GM18502 (cell line): ENCODE measurements at regions not wholly inside any gene's neighbourhood (a gene's known extent, or its start where the extent isn't known, plus 50 kb on each side); places are given as distances from the start of the nearest gene placed in this dataset.

Experiments
- ATAC-seq: cut with Tn5 transposase; IDR thresholded peaks from one replicate; pipeline ENCODE4 v1.9.1; 2021; ENCODE audit warnings: mild to moderate bottlenecking; ENCODE audit not compliant: unreplicated experiment, poor library complexity

DNA sequence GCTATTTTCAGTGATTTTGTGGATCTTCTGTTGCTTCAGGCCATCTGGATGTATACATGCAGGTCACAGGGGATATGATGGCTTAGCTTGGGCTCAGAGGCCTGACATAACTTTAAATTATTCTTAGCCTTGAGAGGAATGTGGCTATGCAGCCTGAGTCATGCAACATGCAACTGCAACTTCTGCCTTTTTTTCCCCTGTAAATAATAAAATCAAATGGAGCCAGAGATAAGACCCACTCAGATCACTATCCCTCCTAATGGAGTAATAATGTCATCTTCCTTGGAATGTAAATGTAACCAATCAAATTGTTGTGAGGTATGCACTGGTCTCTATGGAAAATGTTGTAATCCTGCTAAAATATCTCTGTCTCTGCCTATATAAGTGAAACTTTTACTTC, 54.9 kb downstream of the MAGEB17 start:
- ATAC-seq = no peak

DNA sequence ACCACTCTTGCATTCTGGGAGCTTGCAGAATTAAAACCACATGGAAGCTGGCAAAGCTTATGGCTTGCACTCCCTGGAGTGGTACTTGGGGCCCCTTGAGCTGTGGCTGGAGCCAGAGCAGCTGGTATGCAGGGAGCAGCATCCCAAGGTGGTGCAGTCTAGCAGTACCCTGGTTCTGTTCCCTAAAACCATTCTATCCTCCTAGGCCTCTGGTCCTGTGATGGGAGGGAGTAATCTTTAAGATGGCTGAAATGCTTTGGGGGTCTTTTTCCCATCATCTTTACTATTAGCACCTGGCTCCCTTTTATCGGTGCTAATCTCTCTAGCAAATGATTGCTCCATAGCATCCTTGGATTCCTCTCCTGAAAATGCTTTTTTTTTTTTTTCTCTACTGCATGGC, 56.1 kb downstream of the MAGEB17 start:
- ATAC-seq = no peak

DNA sequence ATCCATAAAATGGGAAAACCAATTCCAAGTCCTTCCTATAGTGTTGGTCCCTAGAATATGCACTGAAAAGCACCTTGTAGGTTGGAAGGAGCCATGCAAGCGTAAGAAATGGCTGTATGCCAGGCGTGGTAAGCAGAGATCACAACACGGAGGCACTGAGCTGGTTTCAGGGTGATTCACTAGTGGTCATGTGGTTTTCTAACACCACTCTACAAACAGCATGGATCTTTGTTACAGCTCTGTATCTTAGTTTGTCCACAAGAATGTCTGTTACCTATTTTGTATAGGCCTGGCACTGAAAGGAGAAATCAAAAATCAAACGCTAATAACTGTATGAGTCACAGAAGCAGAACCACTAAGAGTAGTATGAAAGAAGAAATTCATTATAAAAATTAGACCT, 71.9 kb downstream of the MAGEB17 start:
- ATAC-seq = peak; percentile 76

DNA sequence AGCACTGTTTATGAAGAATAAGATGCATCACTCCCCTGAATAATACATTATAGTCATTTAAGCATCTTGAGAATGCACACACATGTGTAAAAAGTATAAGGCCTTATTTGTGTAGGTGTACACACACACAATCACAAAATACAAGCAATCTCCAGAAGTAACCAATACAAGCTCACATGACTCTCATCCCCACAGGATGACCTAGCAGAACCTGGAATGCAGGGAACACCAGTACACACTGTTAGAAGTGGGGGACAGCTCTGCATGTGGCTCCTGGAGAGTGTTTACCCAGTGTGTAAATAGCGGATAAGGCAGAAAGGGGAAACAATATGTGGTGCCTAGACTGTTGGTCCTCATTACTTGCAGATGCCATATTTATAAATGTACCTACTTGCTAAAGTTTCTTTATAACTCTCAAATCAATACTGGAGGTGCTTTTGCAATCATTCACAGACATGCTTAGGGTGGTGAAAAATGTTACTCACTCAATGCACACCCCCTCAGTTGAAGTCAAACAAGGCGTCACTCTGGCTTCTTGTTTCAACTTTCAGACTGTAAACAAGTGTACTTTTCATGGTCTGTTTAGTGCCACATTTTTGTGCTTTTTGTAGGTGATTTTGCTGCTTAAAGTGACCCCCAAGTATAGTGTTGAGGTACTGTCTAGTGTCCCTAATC, 73.1 kb downstream of the MAGEB17 start:
- ATAC-seq = no peak

DNA sequence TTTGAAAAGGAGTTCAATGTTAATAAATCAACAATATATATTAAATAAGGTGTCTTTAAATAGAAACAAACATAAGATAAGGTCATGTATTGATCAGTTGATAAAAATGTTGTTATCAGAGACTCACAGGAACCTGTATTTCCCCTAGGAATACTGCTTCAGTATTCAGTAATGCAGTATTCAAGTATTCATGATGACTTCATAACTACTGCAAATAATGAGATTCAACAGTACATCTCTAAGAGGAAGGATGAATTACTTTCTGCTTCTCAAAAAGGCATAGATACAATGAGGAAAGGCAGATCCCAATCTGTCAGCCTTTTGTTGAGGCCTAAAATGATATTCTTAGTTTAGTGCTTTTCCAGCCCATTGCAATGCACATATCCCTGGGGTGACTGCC, 73.7 kb downstream of the MAGEB17 start:
- ATAC-seq = no peak

DNA sequence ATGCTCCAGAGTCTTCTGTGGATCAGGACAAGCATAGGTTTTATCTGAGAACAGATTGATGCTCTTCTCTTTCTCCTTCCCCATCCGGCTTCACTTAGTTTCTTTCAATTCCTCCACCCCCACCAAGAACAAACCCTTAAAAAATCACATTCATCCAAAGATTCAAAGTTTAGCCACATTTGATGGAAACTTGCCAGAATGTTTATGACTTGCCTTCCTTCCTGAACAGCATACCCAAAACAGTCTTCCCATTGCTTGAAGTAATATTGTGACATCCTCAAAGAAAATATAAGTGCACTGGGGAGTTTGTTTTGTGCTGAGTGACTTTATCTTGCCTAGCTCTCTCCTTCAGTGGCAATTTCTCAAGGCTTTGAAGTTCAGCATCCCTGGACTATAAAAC, 83.0 kb downstream of the MAGEB17 start:
- no peak for ATAC-seq

DNA sequence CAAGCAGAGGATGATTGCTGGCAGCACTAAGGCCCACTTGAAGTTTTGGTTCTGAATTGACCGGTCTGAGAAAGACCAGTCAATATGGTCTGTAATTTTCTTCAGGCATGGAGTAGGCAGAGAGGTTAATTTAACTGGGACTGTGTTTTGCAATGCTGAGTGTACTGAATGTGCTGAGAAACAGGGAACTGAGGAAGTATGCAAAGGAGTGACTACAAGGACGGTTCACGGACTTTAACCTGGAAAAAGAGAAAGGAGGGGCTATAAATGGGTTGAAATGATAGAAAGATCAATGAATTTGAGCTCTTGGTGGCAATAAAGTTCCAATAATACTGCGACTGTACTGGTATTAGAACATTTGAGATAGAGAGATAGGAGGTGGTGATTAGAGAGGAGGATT, 84.5 kb downstream of the MAGEB17 start:
- no peak for ATAC-seq

DNA sequence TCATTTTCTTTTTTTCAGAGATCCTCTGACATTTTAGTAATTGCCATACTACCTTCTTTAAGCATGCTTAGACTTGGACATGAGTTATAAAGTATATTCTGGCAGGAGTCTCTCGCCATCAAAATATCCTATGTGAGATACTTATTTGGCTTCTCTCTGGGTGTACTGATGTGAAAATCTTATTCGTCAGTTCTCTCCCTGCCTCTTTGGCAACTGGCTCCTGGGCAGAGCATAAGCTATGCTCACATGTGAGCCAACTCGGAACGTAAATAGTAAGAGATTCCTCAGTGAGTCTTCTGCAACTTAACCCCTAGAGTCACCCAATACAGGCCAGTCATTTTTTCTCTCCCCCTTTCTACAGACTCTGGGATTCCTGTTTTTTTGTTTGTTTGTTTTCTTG, 91.6 kb downstream of the MAGEB17 start:
- no peak for ATAC-seq

DNA sequence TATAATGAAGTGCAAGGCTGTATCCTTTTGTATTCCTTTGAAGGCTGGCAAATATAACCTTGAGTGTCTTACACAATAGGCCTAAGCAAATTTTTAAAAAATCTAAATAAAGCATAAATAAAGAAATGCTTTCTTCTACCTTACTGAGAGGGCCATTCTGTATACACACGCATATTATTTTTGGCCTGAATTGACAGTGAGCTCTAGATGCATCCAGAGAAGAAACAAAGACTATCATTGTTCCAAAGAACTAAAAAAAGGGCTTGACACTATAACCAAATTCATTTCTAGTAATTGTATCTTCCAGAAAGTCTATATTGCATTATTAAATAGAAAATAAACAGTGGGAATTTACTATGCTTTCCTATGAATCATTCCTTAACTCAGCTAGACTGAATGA, 100.2 kb downstream of the MAGEB17 start:
- ATAC-seq = no peak

DNA sequence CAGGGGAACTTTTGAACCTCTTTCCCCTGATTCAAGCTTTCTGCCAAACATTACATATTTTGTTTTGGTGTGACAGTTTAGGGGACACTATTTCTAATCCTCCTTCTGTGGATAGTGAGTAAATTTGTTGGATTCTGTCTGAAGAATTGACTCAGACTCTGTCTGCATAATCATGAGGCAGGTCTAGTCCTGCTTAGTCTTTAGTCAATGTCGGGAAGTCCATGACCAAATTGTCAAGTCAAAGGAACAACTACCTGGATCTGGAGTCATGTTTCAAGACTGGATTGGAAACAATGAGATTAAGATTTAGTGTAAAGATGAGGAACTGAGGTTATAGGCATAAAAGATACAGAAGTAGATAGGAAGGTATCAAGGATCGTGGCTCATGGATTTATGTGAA, 100.9 kb downstream of the MAGEB17 start:
- ATAC-seq = no peak

DNA sequence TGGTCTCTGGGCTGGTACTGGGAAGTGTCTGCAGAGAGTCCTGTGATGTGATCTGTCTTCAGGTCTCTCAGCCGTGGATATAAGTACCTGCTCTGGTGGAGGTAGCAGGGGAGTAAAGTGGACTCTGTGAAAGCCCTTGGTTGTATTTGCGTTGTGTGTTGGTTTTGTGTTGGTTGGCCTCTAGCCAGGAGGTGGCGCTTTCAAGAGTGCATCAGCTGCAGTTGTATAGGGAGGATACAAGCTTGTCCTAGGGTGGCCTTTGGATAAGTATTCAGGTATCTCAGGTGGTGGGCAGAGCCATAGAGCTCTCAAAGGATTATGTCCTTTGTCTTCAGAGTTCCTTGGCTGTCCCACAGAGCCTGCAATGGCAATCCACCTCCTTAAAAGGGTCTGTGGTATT, 111.6 kb downstream of the MAGEB17 start:
- ATAC-seq = no peak

DNA sequence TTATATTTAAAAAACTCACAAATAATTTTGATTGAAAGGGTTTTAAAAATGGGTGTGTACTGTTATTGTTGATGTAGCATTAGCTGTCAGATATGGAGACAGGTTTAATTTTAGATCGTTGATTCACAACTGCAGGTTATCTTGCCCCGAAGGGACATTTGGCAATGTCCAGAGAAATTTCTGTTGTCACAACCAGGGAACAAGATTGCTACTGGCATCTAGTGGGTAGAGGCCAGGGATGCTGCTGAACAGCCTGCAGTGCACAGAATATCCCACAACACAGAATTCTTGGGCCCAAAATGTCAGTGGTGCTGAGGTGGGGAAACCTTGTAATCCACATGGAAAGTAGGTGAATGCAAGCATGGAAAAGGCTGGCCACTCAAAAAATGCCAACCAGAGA, 114.9 kb downstream of the MAGEB17 start:
- ATAC-seq = no peak

DNA sequence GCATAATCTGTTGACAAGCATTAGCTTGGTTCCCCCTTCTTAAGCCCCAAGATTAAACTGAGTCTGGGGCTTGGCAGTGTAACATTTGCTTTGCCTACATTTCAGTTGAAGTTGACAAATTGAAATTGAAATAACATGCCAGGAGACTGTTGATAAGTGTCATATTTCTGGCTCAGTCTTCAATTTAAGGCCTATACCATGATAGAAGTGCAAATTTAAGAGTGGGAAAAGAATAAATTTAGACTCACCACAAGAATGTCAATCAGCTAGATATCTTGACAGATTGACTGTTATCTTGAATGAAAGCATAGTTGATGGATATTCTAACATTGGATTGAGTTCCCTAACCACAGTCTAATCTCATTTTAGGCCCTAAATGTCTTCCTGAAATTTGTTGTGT, 117.6 kb downstream of the MAGEB17 start:
- no peak for ATAC-seq

DNA sequence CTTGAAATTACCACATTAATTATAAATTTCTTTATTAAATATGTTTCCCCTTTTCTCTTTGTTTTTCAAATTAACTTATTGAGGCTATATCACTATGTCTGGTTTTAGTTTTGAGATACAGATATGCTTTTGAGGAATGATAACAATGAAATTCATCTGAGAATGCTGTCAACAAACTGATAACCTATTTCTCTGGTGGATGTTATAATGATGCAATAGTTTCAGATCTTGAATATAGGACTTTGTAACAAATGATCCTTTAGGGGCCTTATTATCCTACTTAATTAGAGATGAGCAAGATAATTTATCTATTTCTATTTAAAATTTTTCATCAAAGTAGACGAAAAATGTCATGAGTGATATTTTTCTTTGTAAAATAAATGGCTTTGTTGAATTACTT, 123.7 kb downstream of the MAGEB17 start:
- ATAC-seq = no peak

DNA sequence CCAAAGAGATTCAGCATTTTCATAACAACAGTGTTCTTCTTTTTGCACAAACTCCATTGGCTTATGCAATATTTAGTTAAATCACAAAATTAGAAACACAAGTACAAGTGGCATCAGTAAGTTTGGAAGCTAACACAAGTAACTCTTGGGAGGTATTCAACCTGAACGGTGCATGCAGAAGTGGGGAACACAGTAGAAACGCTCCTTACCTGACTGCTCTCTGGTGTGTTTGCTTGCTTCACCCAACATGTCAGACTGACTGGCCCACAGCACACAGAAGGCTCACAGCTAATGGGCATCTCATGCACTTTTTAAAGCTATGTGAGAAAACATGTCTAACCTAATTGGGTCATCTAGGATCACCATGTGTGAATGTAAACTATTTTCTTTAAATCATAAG, 133.6 kb downstream of the MAGEB17 start:
- ATAC-seq = no peak

DNA sequence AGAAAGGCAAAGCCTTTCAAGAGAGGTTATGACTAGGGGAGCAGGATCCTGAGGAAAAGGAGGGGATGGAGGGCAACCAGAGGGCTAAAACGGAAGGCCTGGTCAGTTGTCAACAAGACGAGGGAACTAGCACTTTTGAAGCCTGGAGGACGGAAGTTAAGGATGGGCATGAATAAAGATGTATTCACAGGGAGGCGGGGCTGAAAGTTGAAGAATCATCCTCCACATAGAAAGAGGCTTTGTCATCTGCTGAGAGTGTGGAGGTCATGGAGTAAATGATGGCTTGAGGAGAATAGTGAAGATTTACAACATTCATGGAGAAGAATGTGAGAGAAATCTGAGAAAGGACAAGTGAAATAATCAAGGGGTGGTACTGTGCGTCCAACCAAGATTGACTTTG, 137.5 kb downstream of the MAGEB17 start:
- ATAC-seq = no peak

DNA sequence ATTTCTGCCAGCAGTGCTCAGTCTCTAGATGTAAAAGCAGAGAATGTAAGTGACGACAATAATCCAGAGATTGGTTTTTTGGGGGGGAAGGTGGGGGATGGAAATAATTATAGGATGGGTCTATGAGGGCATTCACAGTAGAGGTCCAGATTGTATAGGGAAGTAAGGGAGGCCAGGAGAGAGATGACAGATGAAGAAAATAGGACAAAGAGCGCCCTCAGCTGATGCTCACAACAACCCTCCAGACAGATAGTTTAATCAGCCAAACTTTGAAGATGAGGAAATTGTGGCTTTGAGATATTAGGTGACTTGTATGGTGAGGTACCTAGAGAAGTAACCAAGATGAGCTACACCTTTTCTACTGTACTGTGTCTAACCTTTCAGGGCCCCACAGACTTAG, 137.9 kb downstream of the MAGEB17 start:
- no peak for ATAC-seq

DNA sequence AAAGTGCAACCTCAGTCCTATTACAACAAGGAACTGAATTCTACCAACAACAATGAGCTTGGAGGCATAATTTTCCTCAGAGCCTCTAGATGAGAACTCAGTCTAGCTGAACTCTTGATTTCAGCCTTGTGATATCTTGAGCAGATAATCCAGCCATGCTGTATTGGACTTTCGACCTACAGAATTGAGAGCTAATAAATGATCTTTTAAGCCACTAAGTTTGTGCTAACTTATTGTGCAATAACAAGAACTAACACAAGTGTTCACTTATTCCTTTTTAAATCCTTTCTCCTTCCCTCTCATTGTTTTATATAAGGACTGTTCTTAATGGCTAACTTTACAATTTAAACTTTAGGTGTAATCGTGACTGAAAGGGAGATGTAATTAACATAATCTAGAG, 140.7 kb downstream of the MAGEB17 start:
- no peak for ATAC-seq

DNA sequence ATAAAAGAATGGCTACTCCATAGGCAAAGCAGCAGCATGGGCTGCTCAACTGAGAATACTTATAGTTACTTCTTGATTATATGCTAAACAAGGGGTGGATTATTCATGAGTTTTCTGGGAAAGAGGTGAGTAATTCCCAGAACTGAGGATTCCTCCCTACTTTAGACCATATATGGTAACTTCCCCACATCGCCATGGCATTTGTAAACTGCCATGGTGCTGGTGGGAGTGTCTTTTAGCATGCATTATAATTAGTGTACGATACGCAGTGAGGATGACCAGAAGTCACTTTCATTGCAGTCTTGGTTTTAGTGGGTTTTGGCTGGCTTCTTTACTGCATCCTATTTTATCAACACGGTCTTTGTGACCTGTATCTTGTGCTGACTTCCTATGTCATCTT, 141.5 kb downstream of the MAGEB17 start:
- ATAC-seq = no peak

DNA sequence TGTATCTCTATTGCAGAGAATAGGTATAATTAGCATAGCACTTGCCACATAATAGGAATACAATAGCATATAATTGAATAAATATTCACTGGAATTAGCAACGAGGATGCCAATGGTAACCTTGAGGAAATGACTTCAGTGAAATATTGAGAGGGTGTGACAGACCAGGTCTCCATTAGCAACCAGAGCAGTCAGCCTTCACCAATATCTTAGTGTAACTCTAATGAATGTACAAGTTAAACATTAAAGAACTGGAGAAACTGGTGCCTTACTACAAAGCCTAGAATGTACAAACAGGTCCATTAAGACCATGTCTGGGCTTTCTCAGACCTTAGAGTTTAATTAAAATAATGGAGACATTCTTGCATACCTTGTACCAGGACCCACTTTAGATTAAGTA, 143.0 kb downstream of the MAGEB17 start:
- ATAC-seq = no peak

DNA sequence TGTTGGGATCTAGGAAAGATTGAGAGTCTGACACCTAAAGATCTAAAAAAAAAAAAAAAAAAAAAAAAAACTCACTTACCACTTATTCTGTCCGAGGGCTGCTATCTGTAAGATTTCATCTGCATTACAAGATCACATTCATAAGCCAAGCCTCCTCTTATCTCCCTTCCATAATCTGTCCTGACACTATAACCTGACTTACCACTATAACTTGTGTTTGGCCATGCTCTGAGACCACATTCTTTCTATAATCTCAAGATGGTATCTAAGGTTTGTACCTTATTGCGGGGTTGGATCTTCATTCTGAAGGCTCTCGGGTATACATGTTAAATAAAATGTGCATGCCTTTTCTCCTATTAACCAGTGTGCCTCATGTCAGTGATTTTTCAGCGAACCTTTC, 144.4 kb downstream of the MAGEB17 start:
- ATAC-seq = no peak

DNA sequence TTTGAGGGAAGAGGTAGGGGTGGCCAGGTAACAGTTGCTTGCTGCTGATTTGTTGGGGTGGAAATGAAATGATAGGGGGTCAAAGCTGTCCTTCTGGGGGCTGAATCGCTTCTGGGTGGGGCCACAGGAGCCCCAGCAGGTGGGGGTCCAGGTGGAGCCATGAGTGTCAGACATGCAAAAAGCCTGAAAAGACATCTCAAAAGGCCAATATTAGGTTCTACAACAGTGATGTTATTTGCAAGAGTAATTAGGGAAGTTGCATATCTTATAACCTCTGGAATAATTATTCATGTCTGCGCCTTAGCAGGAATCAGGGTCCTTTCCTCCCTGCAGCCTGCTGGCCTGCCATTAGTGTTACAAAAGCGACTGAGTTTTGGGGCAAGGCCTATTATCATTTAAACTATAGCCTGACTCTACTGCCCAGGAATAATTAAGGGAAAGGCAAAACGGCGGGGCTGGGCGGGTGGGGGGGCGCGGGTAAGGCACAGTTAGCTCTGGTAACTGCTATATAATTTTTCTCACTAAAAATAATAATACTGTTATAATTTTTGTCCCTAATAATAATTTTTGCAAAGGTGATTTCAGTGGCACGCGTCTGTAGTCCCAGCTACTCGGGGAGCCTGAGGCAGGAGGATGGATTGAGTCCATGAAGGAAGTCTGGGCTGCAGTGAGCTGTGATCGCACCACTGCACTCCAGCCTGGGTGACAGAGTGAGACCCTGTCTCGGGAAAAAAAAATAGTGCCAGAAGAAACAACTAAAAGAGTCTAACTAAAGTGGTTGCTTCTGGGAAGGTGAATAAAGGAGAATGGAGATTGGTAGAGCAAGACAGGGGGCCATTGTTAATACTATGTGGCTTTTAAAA, 145.7 kb downstream of the MAGEB17 start:
- ATAC-seq = no peak
